ENCODE measurements at regions not wholly inside any gene's neighbourhood (a gene's known extent, or its start where the extent isn't known, plus 50 kb on each side); places are given as distances from the start of the nearest gene placed in this dataset.
"Not testable (repeated sequence)": the region's sequence is repeated elsewhere in the genome, so short reads cannot be mapped to it uniquely, and the experiment has no call there.

GRCh38 chr6:48505621-48506020, 394.6 kb upstream of the PTCHD4 start:
- H3K27me3 ChIP-seq, result no peaks in the 10 kb centered on the region
- DNase-seq, result no peak
- no peak overlapping the region for H3K4me3 ChIP-seq
- TF ChIP-seq POLR2AphosphoS5 (IDR thresholded peaks at IDR 0.05), result no peak
- TF ChIP-seq POLR2A (IDR thresholded peaks at IDR 0.05), result no peak
- TF ChIP-seq EP300 (IDR thresholded peaks at IDR 0.05; ENCODE audit: low read depth), result no peak
- no peak for TF ChIP-seq CTCF (IDR thresholded peaks at IDR 0.05)
- H3K36me3 ChIP-seq, result no peaks in the 10 kb centered on the region
- H3K27ac ChIP-seq, result no peak overlapping the region
- intact Hi-C loops (cut with DNase I; ENCODE audit: low total_unique reads) (no loop called here), in situ Hi-C loops (cut with MboI; ENCODE audit: low pct_ligation_motif_present in 1 of 4, low pct_unique_long_range_greater_than_20kb in 1 of 4, low sequenced_read_pairs in 3 of 4) (no loop called here)
- H3K9me3 ChIP-seq, result no peaks in the 10 kb centered on the region
- 57 to 61% methylated on average over 2 of the region's 2 CpGs for WGBS, 2 donors (ENCODE audit: low coverage in 1 of 2)
- no peaks in the 10 kb centered on the region for H3K4me1 ChIP-seq

GRCh38 chr6:48493432-48493831, 382.4 kb upstream of the PTCHD4 start:
- H3K27me3 ChIP-seq; intact Hi-C loops (cut with DNase I; ENCODE audit: low total_unique reads); in situ Hi-C loops (cut with MboI; ENCODE audit: low pct_ligation_motif_present in 1 of 4, low pct_unique_long_range_greater_than_20kb in 1 of 4, low sequenced_read_pairs in 3 of 4); H3K4me3 ChIP-seq; H3K9me3 ChIP-seq; H3K36me3 ChIP-seq; H3K27ac ChIP-seq; DNase-seq; H3K4me1 ChIP-seq: not testable (repeated sequence)
- WGBS, 2 donors (ENCODE audit: low coverage in 1 of 2), result 87 to 92% methylated on average over 2 of the region's 2 CpGs

- H3K9me3 ChIP-seq, result no peaks in the 10 kb centered on the region
- no peaks in the 10 kb centered on the region for H3K27me3 ChIP-seq
- H3K4me1 ChIP-seq, result no peaks in the 10 kb centered on the region
- 81 to 88% methylated on average over 4 of the region's 4 CpGs for WGBS, 2 donors (ENCODE audit: low coverage in 1 of 2)
- in situ Hi-C loops (cut with MboI; ENCODE audit: low pct_ligation_motif_present in 1 of 4, low pct_unique_long_range_greater_than_20kb in 1 of 4, low sequenced_read_pairs in 3 of 4), result no loop called here
- no peak overlapping the region for H3K27ac ChIP-seq
- DNase-seq, result no peak
- H3K4me3 ChIP-seq, result no peak overlapping the region
- intact Hi-C loops (cut with DNase I; ENCODE audit: low total_unique reads), result no loop called here
- TF ChIP-seq EP300 (IDR thresholded peaks at IDR 0.05; ENCODE audit: low read depth) (no peak), CTCF (IDR thresholded peaks at IDR 0.05) (no peak), POLR2A (IDR thresholded peaks at IDR 0.05) (no peak), POLR2AphosphoS5 (IDR thresholded peaks at IDR 0.05) (no peak)
- H3K36me3 ChIP-seq, result no peaks in the 10 kb centered on the region
These were observed 379.7 kb upstream of the PTCHD4 start for GRCh38 chr6:48490658-48491057.

GRCh38 chr6:48486876-48487275, 375.9 kb upstream of the PTCHD4 start:
- H3K9me3 ChIP-seq, result no peaks in the 10 kb centered on the region
- H3K4me1 ChIP-seq, result no peaks in the 10 kb centered on the region
- no peaks in the 10 kb centered on the region for H3K27me3 ChIP-seq
- TF ChIP-seq CTCF (IDR thresholded peaks at IDR 0.05), result no peak
- no peak for TF ChIP-seq EP300 (IDR thresholded peaks at IDR 0.05; ENCODE audit: low read depth)
- no peak for TF ChIP-seq POLR2AphosphoS5 (IDR thresholded peaks at IDR 0.05)
- no peak for TF ChIP-seq POLR2A (IDR thresholded peaks at IDR 0.05)
- no peak for DNase-seq
- H3K4me3 ChIP-seq, result no peak overlapping the region
- H3K27ac ChIP-seq, result no peak overlapping the region
- in situ Hi-C loops (cut with MboI; ENCODE audit: low pct_ligation_motif_present in 1 of 4, low pct_unique_long_range_greater_than_20kb in 1 of 4, low sequenced_read_pairs in 3 of 4) (no loop called here), intact Hi-C loops (cut with DNase I; ENCODE audit: low total_unique reads) (no loop called here)
- 67 to 75% methylated on average over 1 to 3 of the region's 3 CpGs for WGBS, 2 donors (ENCODE audit: low coverage in 1 of 2)
- no peaks in the 10 kb centered on the region for H3K36me3 ChIP-seq

- H3K27ac ChIP-seq, result no peak overlapping the region
- 74 to 83% methylated on average over 3 of the region's 3 CpGs for WGBS, 2 donors (ENCODE audit: low coverage in 1 of 2)
- no peaks in the 10 kb centered on the region for H3K27me3 ChIP-seq
- no peaks in the 10 kb centered on the region for H3K9me3 ChIP-seq
- no peaks in the 10 kb centered on the region for H3K4me1 ChIP-seq
- TF ChIP-seq EP300 (IDR thresholded peaks at IDR 0.05; ENCODE audit: low read depth) (no peak), CTCF (IDR thresholded peaks at IDR 0.05) (no peak), POLR2A (IDR thresholded peaks at IDR 0.05) (no peak), POLR2AphosphoS5 (IDR thresholded peaks at IDR 0.05) (no peak)
- DNase-seq, result no peak
- H3K4me3 ChIP-seq, result no peak overlapping the region
- intact Hi-C loops (cut with DNase I; ENCODE audit: low total_unique reads), result no loop called here
- in situ Hi-C loops (cut with MboI; ENCODE audit: low pct_ligation_motif_present in 1 of 4, low pct_unique_long_range_greater_than_20kb in 1 of 4, low sequenced_read_pairs in 3 of 4), result no loop called here
- H3K36me3 ChIP-seq, result no peaks in the 10 kb centered on the region
These were observed 375.4 kb upstream of the PTCHD4 start for GRCh38 chr6:48486373-48486772.
